ENCODE measurements at regions not wholly inside any gene's neighbourhood (a gene's known extent, or its start where the extent isn't known, plus 50 kb on each side); places are given as distances from the start of the nearest gene placed in this dataset.
"Not testable (repeated sequence)": the region's sequence is repeated elsewhere in the genome, so short reads cannot be mapped to it uniquely, and the experiment has no call there.

GRCh38 chr18:2247101-2247500 lies 324.2 kb downstream of the METTL4 start:
- TF ChIP-seq YY1 (IDR thresholded peaks at IDR 0.05; ENCODE audit: insufficient read depth, insufficient read length); ZNF274 (IDR thresholded peaks at IDR 0.05; ENCODE audit: low read depth, low read length); SUZ12 (IDR thresholded peaks at IDR 0.05; ENCODE audit: extremely low read depth, insufficient read depth, insufficient read length): not testable (repeated sequence)

Measured in NT2/D1 (cell line).